ENCODE measurements at regions not wholly inside any gene's neighbourhood (a gene's known extent, or its start where the extent isn't known, plus 50 kb on each side); places are given as distances from the start of the nearest gene placed in this dataset.
A peak's percentile ranks its signal among the peaks of the same experiment; 100 is the strongest.

GRCh38 chr4:108377021-108377420, 208.3 kb upstream of the LEF1 start:
- H3K36me3 Mint-ChIP-seq, result no peaks in the 10 kb centered on the region
- ATAC-seq (no peak), DNase-seq (no peak)
- H3K4me1 Mint-ChIP-seq, result peaks cover 12% of the 10 kb centered on the region
- CTCF ChIA-PET, result interaction anchor here (1.0 kb wide), 1 partner anchor 10 kb away, joined by 3 read pairs; no protein-coding TSS in a partner anchor
- H3K27me3 Mint-ChIP-seq, result peaks cover 17% of the 10 kb centered on the region
- no peak overlapping the region for H3K27ac Mint-ChIP-seq
- H3K4me3 Mint-ChIP-seq, result no peak overlapping the region
- H3K9me3 Mint-ChIP-seq (ENCODE audit: low read depth), result no peaks in the 10 kb centered on the region

- DNase-seq, result no peak
- H3K27me3 Mint-ChIP-seq, result peaks cover 30% of the 10 kb centered on the region
- ATAC-seq, result no peak
Observed at GRCh38 chr4:108375434-108375833, 206.7 kb upstream of the LEF1 start.

GRCh38 chr4:108372681-108373080, 203.9 kb upstream of the LEF1 start:
- peak; percentile 30 for ATAC-seq
- no peaks in the 10 kb centered on the region for H3K9me3 Mint-ChIP-seq (ENCODE audit: low read depth)
- CTCF ChIA-PET, result interaction anchor here (0.9 kb wide), 1 partner anchor 17 kb away, joined by 4 read pairs; no protein-coding TSS in a partner anchor
- no peak overlapping the region for H3K4me3 Mint-ChIP-seq
- DNase-seq, result peak; percentile 44
- peaks cover 25% of the 10 kb centered on the region for H3K4me1 Mint-ChIP-seq
- H3K27me3 Mint-ChIP-seq, result peaks cover 51% of the 10 kb centered on the region
- H3K36me3 Mint-ChIP-seq, result no peaks in the 10 kb centered on the region
- no peak overlapping the region for H3K27ac Mint-ChIP-seq

More at GRCh38 chr4:108375434-108375833, 206.7 kb upstream of the LEF1 start:
- CTCF ChIA-PET, result no interaction called here
- Mint-ChIP-seq H3K4me3 (no peak overlapping the region), H3K9me3 (ENCODE audit: low read depth) (no peaks in the 10 kb centered on the region), H3K36me3 (no peaks in the 10 kb centered on the region), H3K4me1 (peaks cover 17% of the 10 kb centered on the region), H3K27ac (no peak overlapping the region)

GRCh38 chr4:108371282-108371681, 202.6 kb upstream of the LEF1 start:
- Mint-ChIP-seq H3K27ac (no peak overlapping the region), H3K9me3 (ENCODE audit: low read depth) (no peaks in the 10 kb centered on the region), H3K27me3 (peaks cover 53% of the 10 kb centered on the region), H3K4me3 (no peak overlapping the region), H3K36me3 (no peaks in the 10 kb centered on the region), H3K4me1 (peaks cover 25% of the 10 kb centered on the region)
- ATAC-seq, result no peak
- no peak for DNase-seq
- CTCF ChIA-PET, result no interaction called here

- peak; percentile 45 for DNase-seq
- no peaks in the 10 kb centered on the region for H3K9me3 Mint-ChIP-seq (ENCODE audit: low read depth)
- peaks cover 25% of the 10 kb centered on the region for H3K4me1 Mint-ChIP-seq
- H3K4me3 Mint-ChIP-seq, result no peak overlapping the region
- H3K36me3 Mint-ChIP-seq, result no peaks in the 10 kb centered on the region
- H3K27ac Mint-ChIP-seq, result no peak overlapping the region
- CTCF ChIA-PET, result no interaction called here
- H3K27me3 Mint-ChIP-seq, result peaks cover 54% of the 10 kb centered on the region
- ATAC-seq, result no peak
Observed at GRCh38 chr4:108370291-108371141, 201.8 kb upstream of the LEF1 start.

GRCh38 chr4:108369035-108369655, 200.4 kb upstream of the LEF1 start:
- ATAC-seq, result no peak
- CTCF ChIA-PET, result no interaction called here
- no peak for DNase-seq
- Mint-ChIP-seq H3K9me3 (ENCODE audit: low read depth) (no peaks in the 10 kb centered on the region), H3K27me3 (peaks cover 53% of the 10 kb centered on the region), H3K4me1 (peaks cover 25% of the 10 kb centered on the region), H3K4me3 (no peak overlapping the region), H3K27ac (no peak overlapping the region), H3K36me3 (no peaks in the 10 kb centered on the region)

GRCh38 chr4:108367751-108368150, 199.0 kb upstream of the LEF1 start:
- ATAC-seq (no peak), DNase-seq (no peak)
- no peaks in the 10 kb centered on the region for H3K9me3 Mint-ChIP-seq (ENCODE audit: low read depth)
- no peaks in the 10 kb centered on the region for H3K36me3 Mint-ChIP-seq
- H3K27me3 Mint-ChIP-seq, result peaks cover 45% of the 10 kb centered on the region
- peaks cover 19% of the 10 kb centered on the region for H3K4me1 Mint-ChIP-seq
- H3K4me3 Mint-ChIP-seq, result no peak overlapping the region
- no peak overlapping the region for H3K27ac Mint-ChIP-seq
- CTCF ChIA-PET, result interaction anchor here (1.0 to 1.4 kb wide), 2 partner anchors 9 to 12 kb away, joined by 3 read pairs; no protein-coding TSS in a partner anchor

- CTCF ChIA-PET, result interaction anchor here (1.4 kb wide), 1 partner anchor 10 kb away, joined by 3 read pairs; no protein-coding TSS in a partner anchor
Observed at GRCh38 chr4:108366716-108367115, 198.0 kb upstream of the LEF1 start.

GRCh38 chr4:108365551-108365950, 196.8 kb upstream of the LEF1 start:
- Mint-ChIP-seq H3K27me3 (peaks cover 45% of the 10 kb centered on the region), H3K4me3 (no peak overlapping the region), H3K4me1 (peaks cover 21% of the 10 kb centered on the region), H3K27ac (no peak overlapping the region), H3K9me3 (ENCODE audit: low read depth) (no peaks in the 10 kb centered on the region), H3K36me3 (no peaks in the 10 kb centered on the region)
- CTCF ChIA-PET, result no interaction called here
- DNase-seq (no peak), ATAC-seq (no peak)

More at GRCh38 chr4:108366716-108367115, 198.0 kb upstream of the LEF1 start:
- H3K27ac Mint-ChIP-seq, result no peak overlapping the region
- no peaks in the 10 kb centered on the region for H3K9me3 Mint-ChIP-seq (ENCODE audit: low read depth)
- DNase-seq (no peak), ATAC-seq (no peak)
- H3K4me3 Mint-ChIP-seq, result no peak overlapping the region
- no peaks in the 10 kb centered on the region for H3K36me3 Mint-ChIP-seq
- peaks cover 13% of the 10 kb centered on the region for H3K4me1 Mint-ChIP-seq
- H3K27me3 Mint-ChIP-seq, result peaks cover 49% of the 10 kb centered on the region

- no peak for DNase-seq
- ATAC-seq, result no peak
- Mint-ChIP-seq H3K36me3 (no peaks in the 10 kb centered on the region), H3K4me1 (peaks cover 26% of the 10 kb centered on the region), H3K4me3 (no peak overlapping the region), H3K27ac (no peak overlapping the region), H3K9me3 (ENCODE audit: low read depth) (no peaks in the 10 kb centered on the region), H3K27me3 (peaks cover 30% of the 10 kb centered on the region)
- CTCF ChIA-PET, result no interaction called here
Observed at GRCh38 chr4:108361886-108362285, 193.2 kb upstream of the LEF1 start.

- CTCF ChIA-PET, result no interaction called here
- no peak for DNase-seq
- ATAC-seq, result no peak
- H3K27ac Mint-ChIP-seq, result no peak overlapping the region
- no peaks in the 10 kb centered on the region for H3K36me3 Mint-ChIP-seq
- H3K27me3 Mint-ChIP-seq, result peaks cover 28% of the 10 kb centered on the region
- no peaks in the 10 kb centered on the region for H3K9me3 Mint-ChIP-seq (ENCODE audit: low read depth)
- peaks cover 26% of the 10 kb centered on the region for H3K4me1 Mint-ChIP-seq
- no peak overlapping the region for H3K4me3 Mint-ChIP-seq
Observed at GRCh38 chr4:108361446-108361820, 192.7 kb upstream of the LEF1 start.

GRCh38 chr4:108360754-108361445, 192.2 kb upstream of the LEF1 start:
- Mint-ChIP-seq H3K4me3 (no peak overlapping the region), H3K36me3 (no peaks in the 10 kb centered on the region), H3K27ac (no peak overlapping the region), H3K9me3 (ENCODE audit: low read depth) (no peaks in the 10 kb centered on the region), H3K4me1 (peaks cover 28% of the 10 kb centered on the region), H3K27me3 (peaks cover 25% of the 10 kb centered on the region)
- DNase-seq, result no peak
- ATAC-seq, result no peak
- CTCF ChIA-PET, result no interaction called here

GRCh38 chr4:108359986-108360681, 191.4 kb upstream of the LEF1 start:
- peak overlapping the region; percentile 11 for H3K27ac Mint-ChIP-seq
- peaks cover 25% of the 10 kb centered on the region for H3K27me3 Mint-ChIP-seq
- ATAC-seq (no peak), DNase-seq (no peak)
- peaks cover 34% of the 10 kb centered on the region for H3K4me1 Mint-ChIP-seq
- CTCF ChIA-PET, result no interaction called here
- no peaks in the 10 kb centered on the region for H3K9me3 Mint-ChIP-seq (ENCODE audit: low read depth)
- no peak overlapping the region for H3K4me3 Mint-ChIP-seq
- H3K36me3 Mint-ChIP-seq, result no peaks in the 10 kb centered on the region

Data from activated CD8-positive, alpha-beta memory T cell treated with anti-CD3 and anti-CD28 coated beads, Interleukin-2, amount 10 ng/mL, durations not matched to agents 7 days and 5 days (primary cell).